ENCODE measurements at regions not wholly inside any gene's neighbourhood (a gene's known extent, or its start where the extent isn't known, plus 50 kb on each side); places are given as distances from the start of the nearest gene placed in this dataset.

GRCh38 chr11:13143486-13144297, 133.9 kb upstream of the BMAL1 start:
- Histone ChIP-seq H3K9me3 (ENCODE audit: insufficient read depth in 2 of 2, low read depth in 1 of 2, low read length in 1 of 2) (no peaks in the 10 kb centered on the region), H2AK5ac (ENCODE audit: low read depth, low read length) (no peak overlapping the region), H2BK5ac (ENCODE audit: low read depth, low read length) (no peak overlapping the region), H3K79me1 (ENCODE audit: low read depth, low read length) (no peaks in the 10 kb centered on the region), H2BK12ac (ENCODE audit: low read depth, low read length) (no peak overlapping the region), H4K91ac (replicated peaks; ENCODE audit: insufficient read length, low read length) (no peak overlapping the region), H3K4ac (replicated peaks; ENCODE audit: insufficient read length, low read depth, low read length) (no peak overlapping the region), H3K27ac (ENCODE audit: low read depth, low read length) (no peak overlapping the region), H2BK15ac (ENCODE audit: low read length) (no peak overlapping the region), H3K4me3 (ENCODE audit: extremely low read depth in 1 of 4, insufficient read depth in 2 of 4, low read depth in 3 of 4, low read length in 4 of 4) (no peak overlapping the region), H3K56ac (replicated peaks; ENCODE audit: insufficient read length, low read depth, low read length) (no peak overlapping the region), H4K8ac (ENCODE audit: extremely low read depth, insufficient read depth, low read length) (no peak overlapping the region), H4K20me1 (replicated peaks in 1 of 2; ENCODE audit: control insufficient read depth in 1 of 2, insufficient read depth in 2 of 2, low read length in 2 of 2) (no peaks in the 10 kb centered on the region), H3K14ac (ENCODE audit: insufficient read length) (no peak overlapping the region), H3K27me3 (replicated peaks in 1 of 4; ENCODE audit: control insufficient read depth in 3 of 4, extremely low read depth in 1 of 4, insufficient read depth in 3 of 4, low read length in 3 of 4) (no peaks in the 10 kb centered on the region), H3K9ac (replicated peaks in 1 of 4; ENCODE audit: extremely low read depth in 1 of 4, low read depth in 3 of 4, low read length in 3 of 4) (no peak overlapping the region), H3K18ac (ENCODE audit: extremely low read depth, low read length) (no peak overlapping the region), H3K4me1 (replicated peaks in 1 of 4; ENCODE audit: control insufficient read depth in 3 of 4, insufficient read depth in 4 of 4, low read length in 3 of 4) (peaks cover 0 to 5% (median 0%) of the 10 kb centered on the region in 4 experiments; a peak in 1 of 7 replicates), H3K23me2 (ENCODE audit: low read depth, low read length) (no peaks in the 10 kb centered on the region), H3K23ac (ENCODE audit: insufficient read length) (no peak overlapping the region), H3K36me3 (ENCODE audit: control insufficient read depth in 2 of 4, insufficient read depth in 4 of 4, low read length in 3 of 4) (no peaks in the 10 kb centered on the region), H2BK20ac (ENCODE audit: low read length) (no peak overlapping the region), H3K79me2 (ENCODE audit: control insufficient read depth in 1 of 2, insufficient read depth in 2 of 2, low read length in 2 of 2) (no peaks in the 10 kb centered on the region), H2AFZ (ENCODE audit: low read length) (no peak overlapping the region), H2BK120ac (replicated peaks; ENCODE audit: low read depth, low read length) (no peak overlapping the region), H3K4me2 (ENCODE audit: insufficient read depth in 1 of 2, low read depth in 2 of 2, low read length in 2 of 2) (no peak overlapping the region), H4K5ac (ENCODE audit: insufficient read length, low read depth, low read length) (no peak overlapping the region)
- FAIRE-seq = no peak
- TF ChIP-seq RAD21 (IDR thresholded peaks at IDR 0.05 in 1 of 2, conservative IDR thresholded peaks at IDR 0.05 in 1 of 2; ENCODE audit: low read depth in 2 of 2, low read length in 2 of 2) = no peak
- TF ChIP-seq SIRT6 (IDR thresholded peaks at IDR 0.05; ENCODE audit: low read length) = no peak
- TF ChIP-seq CBX8 (IDR thresholded peaks at IDR 0.05; ENCODE audit: borderline replicate concordance, low read depth, low read length) = no peak
- no peak for TF ChIP-seq SIX5 (IDR thresholded peaks at IDR 0.05; ENCODE audit: low read depth, low read length)
- TF ChIP-seq ATF2 (IDR thresholded peaks at IDR 0.05; ENCODE audit: low read length) = no peak
- TF ChIP-seq CHD2 (IDR thresholded peaks at IDR 0.05; ENCODE audit: low read length) = no peak
- TF ChIP-seq SUZ12 (IDR thresholded peaks at IDR 0.05; ENCODE audit: low read length) = no peak
- no peak for TF ChIP-seq E2F6 (IDR thresholded peaks at IDR 0.05)
- DNase-seq (ENCODE audit: low read depth in 1 of 2, low spot score in 2 of 2) = no peak
- WGBS, 2 experiments (ENCODE audit: extremely low coverage in 1 of 2, insufficient coverage in 1 of 2, insufficient read length in 1 of 2, insufficient replicate concordance in 2 of 2, low coverage in 1 of 2, low lambda C conversion rate in 2 of 2, missing lambda C conversion rate in 1 of 2) = 72% methylated on average over 1 of the region's 1 CpG; no CpG with 5 or more reads in 1 of the 2 experiments
- ChIA-PET CTCF (ENCODE audit: partially characterized antibody) (interaction anchor here (0.7 to 1.3 kb wide), 6 partner anchors 8 to 232 kb away, joined by 3 to 4 read pairs (median 3); no protein-coding TSS in a partner anchor), POLR2A (ENCODE audit: partially characterized antibody) (no interaction called here)
